ENCODE measurements at regions not wholly inside any gene's neighbourhood (a gene's known extent, or its start where the extent isn't known, plus 50 kb on each side); places are given as distances from the start of the nearest gene placed in this dataset.
A peak's percentile ranks its signal among the peaks of the same experiment; 100 is the strongest.
"Not testable (repeated sequence)": the region's sequence is repeated elsewhere in the genome, so short reads cannot be mapped to it uniquely, and the experiment has no call there.

- DNase-seq (ENCODE audit: low read depth) (no peak), FAIRE-seq (no peak)
- TF ChIP-seq, protein P1, sequence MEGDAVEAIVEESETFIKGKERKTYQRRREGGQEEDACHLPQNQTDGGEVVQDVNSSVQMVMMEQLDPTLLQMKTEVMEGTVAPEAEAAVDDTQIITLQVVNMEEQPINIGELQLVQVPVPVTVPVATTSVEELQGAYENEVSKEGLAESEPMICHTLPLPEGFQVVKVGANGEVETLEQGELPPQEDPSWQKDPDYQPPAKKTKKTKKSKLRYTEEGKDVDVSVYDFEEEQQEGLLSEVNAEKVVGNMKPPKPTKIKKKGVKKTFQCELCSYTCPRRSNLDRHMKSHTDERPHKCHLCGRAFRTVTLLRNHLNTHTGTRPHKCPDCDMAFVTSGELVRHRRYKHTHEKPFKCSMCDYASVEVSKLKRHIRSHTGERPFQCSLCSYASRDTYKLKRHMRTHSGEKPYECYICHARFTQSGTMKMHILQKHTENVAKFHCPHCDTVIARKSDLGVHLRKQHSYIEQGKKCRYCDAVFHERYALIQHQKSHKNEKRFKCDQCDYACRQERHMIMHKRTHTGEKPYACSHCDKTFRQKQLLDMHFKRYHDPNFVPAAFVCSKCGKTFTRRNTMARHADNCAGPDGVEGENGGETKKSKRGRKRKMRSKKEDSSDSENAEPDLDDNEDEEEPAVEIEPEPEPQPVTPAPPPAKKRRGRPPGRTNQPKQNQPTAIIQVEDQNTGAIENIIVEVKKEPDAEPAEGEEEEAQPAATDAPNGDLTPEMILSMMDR (IDR thresholded peaks at IDR 0.05; ENCODE audit: insufficient read depth, low read length, severe bottlenecking): no peak
- no peaks in the 10 kb centered on the region for H3K27me3 ChIP-seq (ENCODE audit: control insufficient read depth, insufficient read depth, low read length)
- H3K4me3 ChIP-seq (ENCODE audit: low read depth, low read length): no peak overlapping the region
- H3K36me3 ChIP-seq (ENCODE audit: control insufficient read depth, insufficient read depth, low read length): no peaks in the 10 kb centered on the region
Measured at GRCh38 chr7:136441835-136442234, 426.6 kb upstream of the CHRM2 start.

DNA sequence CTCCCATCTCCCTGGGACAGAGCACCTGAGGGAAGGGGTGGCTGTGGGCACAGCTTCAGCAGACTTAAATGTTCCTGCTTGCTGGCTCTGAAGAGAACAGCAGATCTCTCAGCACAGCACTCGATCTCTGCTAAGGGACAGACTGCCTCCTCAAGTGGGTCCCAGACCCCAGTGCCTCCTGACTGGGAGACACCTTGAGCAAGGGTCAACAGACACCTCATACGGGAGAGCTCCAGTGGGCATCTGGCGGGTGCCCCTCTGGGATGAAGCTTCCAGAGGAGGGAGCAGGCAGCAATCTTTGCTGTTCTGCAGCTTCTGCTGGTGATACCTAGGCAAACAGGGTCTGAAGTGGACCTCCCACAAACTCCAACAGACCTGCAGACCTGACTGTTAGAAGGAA, 436.7 kb upstream of the CHRM2 start:
- not testable (repeated sequence) for DNase-seq (ENCODE audit: low read depth); H3K36me3 ChIP-seq (ENCODE audit: control insufficient read depth, insufficient read depth, low read length); H3K4me3 ChIP-seq (ENCODE audit: low read depth, low read length); H3K27me3 ChIP-seq (ENCODE audit: control insufficient read depth, insufficient read depth, low read length); FAIRE-seq

- FAIRE-seq: no peak
- H3K27me3 ChIP-seq (ENCODE audit: control insufficient read depth, insufficient read depth, low read length): no peaks in the 10 kb centered on the region
Measured at GRCh38 chr7:136424058-136424457, 444.4 kb upstream of the CHRM2 start.

DNA sequence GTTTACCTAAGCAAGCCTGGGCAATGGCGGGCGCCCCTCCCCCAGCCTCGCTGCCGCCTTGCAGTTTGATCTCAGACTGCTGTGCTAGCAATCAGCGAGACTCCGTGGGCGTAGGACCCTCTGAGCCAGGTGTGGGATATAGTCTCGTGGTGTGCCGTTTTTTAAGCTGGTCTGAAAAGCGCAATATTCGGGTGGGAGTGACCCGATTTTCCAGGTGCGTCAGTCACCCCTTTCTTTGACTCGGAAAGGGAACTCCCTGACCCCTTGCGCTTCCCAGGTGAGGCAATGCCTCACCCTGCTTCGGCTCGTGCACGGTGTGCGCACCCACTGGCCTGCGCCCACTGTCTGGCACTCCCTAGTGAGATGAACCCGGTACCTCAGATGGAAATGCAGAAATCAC, 442.6 kb upstream of the MTPN start:
- H3K27me3 ChIP-seq (ENCODE audit: control insufficient read depth, insufficient read depth, low read length); H3K36me3 ChIP-seq (ENCODE audit: control insufficient read depth, insufficient read depth, low read length); DNase-seq (ENCODE audit: low read depth); H3K4me3 ChIP-seq (ENCODE audit: low read depth, low read length); FAIRE-seq: not testable (repeated sequence)

More at GRCh38 chr7:136424058-136424457, 444.4 kb upstream of the CHRM2 start:
- TF ChIP-seq, protein P1 (IDR thresholded peaks at IDR 0.05; ENCODE audit: insufficient read depth, low read length, severe bottlenecking): no peak
- Histone ChIP-seq H3K4me3 (ENCODE audit: low read depth, low read length) (no peak overlapping the region), H3K36me3 (ENCODE audit: control insufficient read depth, insufficient read depth, low read length) (no peaks in the 10 kb centered on the region)
- DNase-seq (ENCODE audit: low read depth): no peak

DNA sequence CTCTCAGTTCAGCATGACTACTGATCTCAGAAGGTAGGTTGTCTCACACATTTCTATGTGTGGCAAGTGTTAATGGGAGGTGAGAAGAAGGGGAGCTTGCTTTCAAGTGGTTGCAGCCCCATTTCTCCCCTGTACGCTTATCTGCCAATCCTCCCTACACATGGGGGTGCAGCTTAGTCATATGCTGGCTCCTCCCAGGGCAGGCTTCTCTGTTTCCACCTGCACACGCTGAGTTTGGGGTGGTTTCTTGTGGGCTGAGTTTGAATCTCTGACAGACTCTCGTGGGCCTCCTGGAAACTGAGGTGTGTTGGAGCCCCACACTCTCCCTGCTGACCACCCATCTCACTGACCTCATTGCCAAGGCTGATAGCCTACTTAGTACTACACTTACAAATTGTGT, 435.8 kb upstream of the MTPN start:
- DNase-seq (ENCODE audit: low read depth) (no peak), FAIRE-seq (peak; percentile 55)
- Histone ChIP-seq H3K4me3 (ENCODE audit: low read depth, low read length) (no peak overlapping the region), H3K36me3 (ENCODE audit: control insufficient read depth, insufficient read depth, low read length) (no peaks in the 10 kb centered on the region), H3K27me3 (ENCODE audit: control insufficient read depth, insufficient read depth, low read length) (no peaks in the 10 kb centered on the region)
- TF ChIP-seq, protein P1 (IDR thresholded peaks at IDR 0.05; ENCODE audit: insufficient read depth, low read length, severe bottlenecking): no peak

GRCh38 chr7:136405931-136406777, 429.0 kb upstream of the MTPN start:
- FAIRE-seq (no peak), DNase-seq (ENCODE audit: low read depth) (peak; percentile 47)
- TF ChIP-seq, protein P1 (IDR thresholded peaks at IDR 0.05; ENCODE audit: insufficient read depth, low read length, severe bottlenecking): peak; percentile 81

GRCh38 chr7:136403591-136403990, 426.4 kb upstream of the MTPN start:
- TF ChIP-seq, protein P1 (IDR thresholded peaks at IDR 0.05; ENCODE audit: insufficient read depth, low read length, severe bottlenecking): no peak
- DNase-seq (ENCODE audit: low read depth) (no peak), FAIRE-seq (no peak)
- H3K4me3 ChIP-seq (ENCODE audit: low read depth, low read length): no peak overlapping the region
- no peaks in the 10 kb centered on the region for H3K27me3 ChIP-seq (ENCODE audit: control insufficient read depth, insufficient read depth, low read length)
- no peaks in the 10 kb centered on the region for H3K36me3 ChIP-seq (ENCODE audit: control insufficient read depth, insufficient read depth, low read length)

More at GRCh38 chr7:136405931-136406777, 429.0 kb upstream of the MTPN start:
- H3K4me3 ChIP-seq (ENCODE audit: low read depth, low read length): no peak overlapping the region
- H3K27me3 ChIP-seq (ENCODE audit: control insufficient read depth, insufficient read depth, low read length): no peaks in the 10 kb centered on the region
- H3K36me3 ChIP-seq (ENCODE audit: control insufficient read depth, insufficient read depth, low read length): no peaks in the 10 kb centered on the region

All from bronchial epithelial cell (primary cell).